PC-9 (cell line): ENCODE measurements at regions not wholly inside any gene's neighbourhood (a gene's known extent, or its start where the extent isn't known, plus 50 kb on each side); places are given as distances from the start of the nearest gene placed in this dataset.

ENCODE experiments used
- BruUV-seq: library from RNA; stranded (reverse); fragments of 400-500 nt; replicated peaks from 2 replicates; lab custom pipeline; 2021; lab: Mats Ljungman, UMichigan
- CTCF ChIA-PET: fragments of 300-600 bp; sonication (Branson Sonifier 250); formaldehyde crosslinking; loops from one replicate; lab custom pipeline; 2022; ENCODE audit warnings: antibody characterized with exemption; lab: Charles Lee
- POLR2A ChIA-PET: fragments of 300-600 bp; sonication (Branson Sonifier 250); formaldehyde crosslinking; loops from one replicate; lab custom pipeline; 2022; ENCODE audit warnings: antibody characterized with exemption; ENCODE audit not compliant: unreplicated experiment; lab: Charles Lee
- DNase-seq, 2 experiments: peaks; one replicate each; pipeline versions ENCODE4 v3.0.0 to v3.0.0-alpha.2; 2015 to 2022; ENCODE audit warnings: mixed read lengths in 1 of 2
- H2AFZ ChIP-seq: fragments of 200-600 bp; sonication (generic); 2 replicates; pipeline ENCODE4 v1.8.1; 2017; ENCODE audit warnings: antibody characterized with exemption
- H3F3A ChIP-seq: fragments of 200-600 bp; sonication (generic); 2 replicates; pipeline ENCODE4 v1.8.1; 2017; ENCODE audit warnings: antibody characterized with exemption, mild to moderate bottlenecking, low read depth; ENCODE audit not compliant: insufficient read depth
- H3K27ac ChIP-seq: fragments of 200-600 bp; sonication (generic); 2 replicates; pipeline ENCODE4 v1.6.1; 2016; ENCODE audit warnings: mixed run types
- H3K27me3 ChIP-seq: fragments of 200-600 bp; sonication (generic); 2 replicates; pipeline ENCODE4 v1.6.1; 2016; ENCODE audit warnings: low read depth, mixed run types; ENCODE audit not compliant: insufficient read depth
- H3K36me3 ChIP-seq: fragments of 200-600 bp; sonication (generic); 2 replicates; pipeline ENCODE4 v1.6.1; 2016; ENCODE audit warnings: low read depth, mixed run types
- H3K4me1 ChIP-seq: fragments of 200-600 bp; sonication (generic); replicated peaks from 2 replicates; pipeline ENCODE4 v1.6.1; 2016; ENCODE audit warnings: mixed run types; ENCODE audit not compliant: insufficient read depth
- H3K4me2 ChIP-seq: fragments of 200-600 bp; sonication (generic); 2 replicates; pipeline ENCODE4 v1.6.1; 2017; ENCODE audit warnings: mixed run types
- H3K4me3 ChIP-seq: fragments of 200-600 bp; sonication (generic); 2 replicates; pipeline ENCODE4 v1.6.1; 2016; ENCODE audit warnings: mixed run types
- H3K79me2 ChIP-seq: fragments of 200-600 bp; sonication (generic); 2 replicates; pipeline ENCODE4 v1.6.1; 2017; ENCODE audit warnings: low read depth, mixed run types
- H3K9me2 ChIP-seq: fragments of 200-600 bp; sonication (generic); 2 replicates; pipeline ENCODE4 v1.8.1; 2017; ENCODE audit warnings: mild to moderate bottlenecking; ENCODE audit not compliant: insufficient read depth
- H3K9me3 ChIP-seq: fragments of 200-600 bp; sonication (generic); 2 replicates; pipeline ENCODE4 v1.8.1; 2016; ENCODE audit warnings: low read depth; ENCODE audit not compliant: insufficient read depth
- H4K20me1 ChIP-seq: fragments of 200-600 bp; sonication (generic); 2 replicates; pipeline ENCODE4 v1.8.1; 2017; ENCODE audit not compliant: insufficient read depth
- CTCF ChIP-seq: fragments of 200-600 bp; sonication (generic); conservative IDR thresholded peaks from 2 replicates; pipeline ENCODE4 v1.6.1; 2017; ENCODE audit warnings: mixed run types, antibody characterized with exemption, mild to moderate bottlenecking, moderate library complexity
- EZH2 ChIP-seq: fragments of 200-600 bp; sonication (generic); IDR thresholded peaks from 2 replicates; pipeline ENCODE4 v1.8.0; 2017; ENCODE audit warnings: antibody characterized with exemption, low read depth
- intact Hi-C: fragments of 100-400 bp; cut with micrococcal nuclease; formaldehyde crosslinking; loops from one replicate; pipeline ENCODE4 v1.10.0; 2022; ENCODE audit not compliant: unreplicated experiment

DNA sequence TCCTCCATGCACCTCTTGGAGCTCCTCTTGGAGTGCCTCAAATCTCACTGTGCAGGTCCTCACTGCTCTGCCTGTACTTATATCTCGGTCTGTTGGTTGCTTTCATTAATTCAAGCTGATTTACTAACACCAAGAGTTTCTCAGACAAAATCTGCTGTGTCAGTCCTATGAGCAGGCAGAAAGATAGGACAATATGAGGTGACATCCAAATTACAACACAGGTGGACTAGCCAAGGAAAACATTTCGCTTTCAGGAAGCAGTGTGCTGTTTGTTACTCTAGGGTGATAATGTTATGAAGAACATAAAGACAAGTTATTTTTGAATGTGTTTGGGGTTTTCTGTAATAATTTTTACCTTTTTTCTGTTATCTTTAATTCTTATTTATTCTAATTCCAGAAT lies 264.1 kb upstream of the ANKH start:
- H3K27me3 ChIP-seq: no peaks in the 10 kb centered on the region
- DNase-seq: no peak
- H3F3A ChIP-seq: no peaks in the 10 kb centered on the region
- no peaks in the 10 kb centered on the region for H3K9me3 ChIP-seq
- intact Hi-C loops: no loop called here
- no peaks in the 10 kb centered on the region for H3K36me3 ChIP-seq
- H3K4me3 ChIP-seq: no peak overlapping the region
- no peaks in the 10 kb centered on the region for H3K9me2 ChIP-seq
- H3K79me2 ChIP-seq: no peaks in the 10 kb centered on the region
- no peak for TF ChIP-seq EZH2
- TF ChIP-seq CTCF: no peak
- no peak overlapping the region for H2AFZ ChIP-seq
- H3K4me2 ChIP-seq: no peak overlapping the region
- H3K27ac ChIP-seq: no peak overlapping the region
- no peaks in the 10 kb centered on the region for H3K4me1 ChIP-seq
- ChIA-PET POLR2A (no interaction called here), CTCF (no interaction called here)
- no peaks in the 10 kb centered on the region for H4K20me1 ChIP-seq
- no TSS peak for BruUV-seq

DNA sequence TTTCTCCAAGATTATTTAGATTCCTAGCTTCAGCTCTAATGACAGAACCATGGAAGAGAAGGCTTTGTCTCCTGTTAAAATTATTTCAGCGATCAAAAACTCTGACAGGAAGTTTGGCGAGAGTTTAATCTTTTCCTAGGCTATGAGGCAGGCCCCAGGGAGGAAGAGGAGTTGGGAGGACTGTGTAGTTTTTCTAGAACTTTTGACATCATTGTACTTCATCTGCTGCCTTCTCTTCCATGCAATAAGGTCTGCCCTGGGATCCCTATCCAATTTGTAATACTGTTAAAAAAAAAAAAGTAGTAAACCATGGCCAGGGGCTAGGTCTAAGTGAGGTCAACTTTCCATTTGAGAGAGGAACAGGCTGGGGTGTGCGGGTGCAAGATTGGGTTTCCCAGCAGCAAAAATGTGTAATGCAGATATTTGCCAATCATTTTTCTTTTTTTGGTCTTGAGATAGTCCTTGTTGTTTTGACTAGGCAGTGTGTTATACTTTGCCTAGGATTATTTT lies 261.9 kb upstream of the ANKH start:
- H3K4me3 ChIP-seq: no peak overlapping the region
- no peaks in the 10 kb centered on the region for H3K9me3 ChIP-seq
- no peaks in the 10 kb centered on the region for H3K36me3 ChIP-seq
- no peaks in the 10 kb centered on the region for H4K20me1 ChIP-seq
- no peak for DNase-seq
- H2AFZ ChIP-seq: no peak overlapping the region
- H3K27ac ChIP-seq: no peak overlapping the region
- ChIA-PET POLR2A (no interaction called here), CTCF (no interaction called here)
- TF ChIP-seq CTCF (no peak), EZH2 (no peak)
- BruUV-seq: no TSS peak
- H3F3A ChIP-seq: no peaks in the 10 kb centered on the region
- H3K27me3 ChIP-seq: no peaks in the 10 kb centered on the region
- no peaks in the 10 kb centered on the region for H3K4me1 ChIP-seq
- intact Hi-C loops: no loop called here
- H3K9me2 ChIP-seq: no peaks in the 10 kb centered on the region
- H3K79me2 ChIP-seq: no peaks in the 10 kb centered on the region
- no peak overlapping the region for H3K4me2 ChIP-seq

DNA sequence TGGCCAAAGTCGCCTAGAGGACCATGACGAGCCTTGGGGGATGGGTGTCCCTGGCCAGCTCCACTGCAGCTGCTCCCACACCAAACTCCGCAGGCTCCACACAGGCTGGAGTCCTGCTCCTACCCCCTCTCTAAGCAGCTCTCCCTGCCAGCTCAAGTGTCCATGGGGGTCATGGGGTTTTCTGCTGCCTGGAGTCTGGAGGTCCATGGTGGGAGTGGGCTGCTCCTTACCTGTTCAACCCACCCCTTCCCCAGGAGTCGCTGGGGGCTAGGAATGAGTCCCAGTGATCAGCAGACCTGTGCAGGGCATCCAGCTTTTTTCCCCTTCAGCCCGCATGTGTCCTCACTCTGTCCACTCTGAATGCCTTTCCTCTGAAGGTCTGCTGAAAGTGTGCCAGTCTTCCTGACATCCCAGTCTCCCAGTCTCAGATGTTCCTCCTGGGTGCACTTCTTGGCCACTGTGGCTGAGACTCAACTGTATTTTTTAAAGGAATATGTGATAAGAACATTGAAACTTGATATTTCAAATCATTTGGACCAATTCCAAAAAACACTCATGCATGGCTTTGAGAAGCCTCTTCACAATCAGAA lies 261.3 kb upstream of the ANKH start:
- intact Hi-C loops: no loop called here
- no peaks in the 10 kb centered on the region for H3K36me3 ChIP-seq
- ChIA-PET CTCF (interaction anchor here (0.5 kb wide), 1 partner anchor 29 kb away, joined by 3 read pairs; no protein-coding TSS in a partner anchor), POLR2A (no interaction called here)
- H3K27me3 ChIP-seq: no peaks in the 10 kb centered on the region
- BruUV-seq: no TSS peak
- H3K4me1 ChIP-seq: no peaks in the 10 kb centered on the region
- no peaks in the 10 kb centered on the region for H3K9me2 ChIP-seq
- no peaks in the 10 kb centered on the region for H3K79me2 ChIP-seq
- no peak overlapping the region for H3K27ac ChIP-seq
- H4K20me1 ChIP-seq: no peaks in the 10 kb centered on the region
- no peak overlapping the region for H3K4me3 ChIP-seq
- no peak overlapping the region for H2AFZ ChIP-seq
- no peak overlapping the region for H3K4me2 ChIP-seq
- TF ChIP-seq EZH2: no peak
- no peak for DNase-seq
- no peaks in the 10 kb centered on the region for H3K9me3 ChIP-seq
- H3F3A ChIP-seq: no peaks in the 10 kb centered on the region

- Histone ChIP-seq H3K4me3 (no peak overlapping the region), H3K79me2 (no peaks in the 10 kb centered on the region), H3K36me3 (no peaks in the 10 kb centered on the region), H3K9me2 (no peaks in the 10 kb centered on the region), H3F3A (no peaks in the 10 kb centered on the region), H3K4me1 (no peaks in the 10 kb centered on the region), H3K27ac (no peak overlapping the region), H2AFZ (no peak overlapping the region), H3K4me2 (no peak overlapping the region), H3K27me3 (no peaks in the 10 kb centered on the region), H3K9me3 (no peaks in the 10 kb centered on the region), H4K20me1 (no peaks in the 10 kb centered on the region)
- no TSS peak for BruUV-seq
- CTCF ChIA-PET: no interaction called here
- no peak for DNase-seq
- TF ChIP-seq CTCF (no peak), EZH2 (no peak)
- intact Hi-C loops: no loop called here
- POLR2A ChIA-PET: no interaction called here
Observed at GRCh38 chr5:15131909-15132308, 260.3 kb upstream of the ANKH start.
